Lung (tissue), 11 donors: ENCODE measurements at regions not wholly inside any gene's neighbourhood (a gene's known extent, or its start where the extent isn't known, plus 50 kb on each side); places are given as distances from the start of the nearest gene placed in this dataset.

Experiments used
- ATAC-seq: fragments of 200-7000 bp; cut with Tn5 transposase; one replicate; pipeline ENCODE4 v1.9.1; 2020; ENCODE audit warnings: moderate number of reproducible peaks; ENCODE audit not compliant: insufficient read depth, low FRiP score
- DNase-seq, 3 donors: peaks; one replicate each; pipeline ENCODE4 v3.0.0-alpha.2; 2013 to 2017
- H3K27ac ChIP-seq, 2 donors: one replicate each; pipeline ENCODE4 v1.5.1; 2013; ENCODE audit warnings: mild to moderate bottlenecking in 2 of 2, moderate library complexity in 2 of 2, control low read depth in 1 of 2, inconsistent platforms in 1 of 2, low read depth in 1 of 2, low read length in 1 of 2
- H3K27me3 ChIP-seq, 3 donors: one replicate each; pipeline ENCODE4 v1.5.1; 2013; ENCODE audit warnings: low read length in 2 of 3; ENCODE audit not compliant: control insufficient read depth in 3 of 3, insufficient read depth in 3 of 3
- H3K36me3 ChIP-seq, 4 donors: one replicate each; pipeline ENCODE4 v1.5.1; 2013; ENCODE audit warnings: low read length in 4 of 4, mild to moderate bottlenecking in 1 of 4, moderate library complexity in 1 of 4; ENCODE audit not compliant: control insufficient read depth in 4 of 4, insufficient read depth in 4 of 4
- H3K4me1 ChIP-seq, 5 donors: one replicate each; pipeline ENCODE4 v1.5.1; 2013; ENCODE audit warnings: low read length in 5 of 5, mild to moderate bottlenecking in 2 of 5, moderate library complexity in 1 of 5; ENCODE audit not compliant: control insufficient read depth in 5 of 5, insufficient read depth in 5 of 5
- H3K4me3 ChIP-seq: one replicate; pipeline ENCODE4 v1.5.1; 2013; ENCODE audit warnings: mild to moderate bottlenecking, control low read depth, moderate library complexity
- H3K9ac ChIP-seq, 2 donors: one replicate each; pipeline ENCODE4 v1.5.1; 2013; ENCODE audit warnings: low read length in 2 of 2, control low read depth in 1 of 2; ENCODE audit not compliant: insufficient read depth in 1 of 2
- H3K9me3 ChIP-seq, 4 donors: one replicate each; pipeline ENCODE4 v1.5.1; 2013; ENCODE audit warnings: low read length in 3 of 4, mild to moderate bottlenecking in 1 of 4, moderate library complexity in 1 of 4; ENCODE audit not compliant: control insufficient read depth in 4 of 4, insufficient read depth in 3 of 4
- WGBS, 2 donors: extraction: QIAGEN DNeasy Blood & Tissue Kit; methylation state at CpG; one replicate each; pipeline ENCODE4 v1.1.7; 2013; 5-methylcytosine and 5-hydroxymethylcytosine counted together
- TF ChIP-seq, protein P1 (sequence below): IDR thresholded peaks from 2 replicates; pipeline ENCODE4 v1.5.1; 2012; ENCODE audit warnings: mild to moderate bottlenecking; ENCODE audit errors: control extremely low read depth, extremely low read depth
- donor health status: control.
- donor health status: control.
- donor health status: Bipolar disorder and iron deficiency.
- donor health status: healthy.
- donor health status: DM: yes; HTN: yes; CAD: no.

DNA sequence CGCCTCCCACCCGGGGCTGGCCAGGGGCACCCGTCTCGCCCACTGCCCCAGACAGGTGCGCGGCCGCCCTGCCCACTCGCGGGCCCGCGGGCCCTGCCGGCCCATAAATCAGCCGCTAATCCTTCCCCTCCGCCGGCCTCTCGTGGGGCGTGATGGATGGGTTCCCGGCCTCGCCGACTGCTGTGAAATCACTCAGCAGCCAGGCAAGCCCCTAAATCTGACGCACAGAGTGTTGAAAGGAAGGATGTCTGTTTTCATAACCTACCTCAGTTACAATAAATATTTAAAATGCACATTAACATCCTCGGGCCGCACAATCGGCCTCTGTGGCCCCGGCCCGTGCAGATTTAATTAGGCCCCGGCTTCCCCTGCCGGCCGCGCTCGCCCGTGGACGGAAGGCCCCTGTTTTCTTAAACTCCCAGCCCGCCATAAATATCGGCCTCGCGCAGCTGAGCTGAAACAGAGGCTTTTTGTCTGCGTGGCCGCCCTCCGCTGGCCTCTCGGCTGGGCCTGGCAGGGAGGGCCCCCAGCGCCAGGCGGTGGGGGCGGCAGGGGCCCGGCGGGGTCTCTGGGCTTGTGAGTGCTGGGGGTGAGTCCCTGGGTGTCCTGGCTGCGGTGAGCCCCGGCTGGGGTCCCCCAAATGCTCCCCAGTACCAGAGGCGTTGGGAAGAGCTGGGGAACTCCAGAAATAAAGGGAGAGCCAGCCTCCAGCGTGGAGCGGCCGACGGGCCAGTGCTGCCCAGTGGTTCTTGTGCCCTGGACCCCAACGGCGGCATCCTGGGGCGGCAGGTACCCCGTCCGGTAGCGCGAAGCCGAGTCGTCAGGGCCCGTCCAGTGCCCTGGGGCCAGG, 90.7 kb downstream of the UNCX start:
- Histone ChIP-seq H3K27me3 (peaks cover 0 to 19% (median 5%) of the 10 kb centered on the region in 3 donors), H3K4me1 (peaks cover 0 to 22% (median 0%) of the 10 kb centered on the region in 5 donors), H3K9me3 (no peaks in the 10 kb centered on the region), H3K9ac (no peak overlapping the region), H3K27ac (no peak overlapping the region), H3K36me3 (no peaks in the 10 kb centered on the region), H3K4me3 (no peak overlapping the region)
- peak in 2 of 3 donors; percentile 16 to 29 for DNase-seq
- 39 to 42% methylated on average over 63 of the region's 63 CpGs for WGBS, 2 donors
- no peak for ATAC-seq
- TF ChIP-seq, protein P1, sequence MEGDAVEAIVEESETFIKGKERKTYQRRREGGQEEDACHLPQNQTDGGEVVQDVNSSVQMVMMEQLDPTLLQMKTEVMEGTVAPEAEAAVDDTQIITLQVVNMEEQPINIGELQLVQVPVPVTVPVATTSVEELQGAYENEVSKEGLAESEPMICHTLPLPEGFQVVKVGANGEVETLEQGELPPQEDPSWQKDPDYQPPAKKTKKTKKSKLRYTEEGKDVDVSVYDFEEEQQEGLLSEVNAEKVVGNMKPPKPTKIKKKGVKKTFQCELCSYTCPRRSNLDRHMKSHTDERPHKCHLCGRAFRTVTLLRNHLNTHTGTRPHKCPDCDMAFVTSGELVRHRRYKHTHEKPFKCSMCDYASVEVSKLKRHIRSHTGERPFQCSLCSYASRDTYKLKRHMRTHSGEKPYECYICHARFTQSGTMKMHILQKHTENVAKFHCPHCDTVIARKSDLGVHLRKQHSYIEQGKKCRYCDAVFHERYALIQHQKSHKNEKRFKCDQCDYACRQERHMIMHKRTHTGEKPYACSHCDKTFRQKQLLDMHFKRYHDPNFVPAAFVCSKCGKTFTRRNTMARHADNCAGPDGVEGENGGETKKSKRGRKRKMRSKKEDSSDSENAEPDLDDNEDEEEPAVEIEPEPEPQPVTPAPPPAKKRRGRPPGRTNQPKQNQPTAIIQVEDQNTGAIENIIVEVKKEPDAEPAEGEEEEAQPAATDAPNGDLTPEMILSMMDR: no peak

DNA sequence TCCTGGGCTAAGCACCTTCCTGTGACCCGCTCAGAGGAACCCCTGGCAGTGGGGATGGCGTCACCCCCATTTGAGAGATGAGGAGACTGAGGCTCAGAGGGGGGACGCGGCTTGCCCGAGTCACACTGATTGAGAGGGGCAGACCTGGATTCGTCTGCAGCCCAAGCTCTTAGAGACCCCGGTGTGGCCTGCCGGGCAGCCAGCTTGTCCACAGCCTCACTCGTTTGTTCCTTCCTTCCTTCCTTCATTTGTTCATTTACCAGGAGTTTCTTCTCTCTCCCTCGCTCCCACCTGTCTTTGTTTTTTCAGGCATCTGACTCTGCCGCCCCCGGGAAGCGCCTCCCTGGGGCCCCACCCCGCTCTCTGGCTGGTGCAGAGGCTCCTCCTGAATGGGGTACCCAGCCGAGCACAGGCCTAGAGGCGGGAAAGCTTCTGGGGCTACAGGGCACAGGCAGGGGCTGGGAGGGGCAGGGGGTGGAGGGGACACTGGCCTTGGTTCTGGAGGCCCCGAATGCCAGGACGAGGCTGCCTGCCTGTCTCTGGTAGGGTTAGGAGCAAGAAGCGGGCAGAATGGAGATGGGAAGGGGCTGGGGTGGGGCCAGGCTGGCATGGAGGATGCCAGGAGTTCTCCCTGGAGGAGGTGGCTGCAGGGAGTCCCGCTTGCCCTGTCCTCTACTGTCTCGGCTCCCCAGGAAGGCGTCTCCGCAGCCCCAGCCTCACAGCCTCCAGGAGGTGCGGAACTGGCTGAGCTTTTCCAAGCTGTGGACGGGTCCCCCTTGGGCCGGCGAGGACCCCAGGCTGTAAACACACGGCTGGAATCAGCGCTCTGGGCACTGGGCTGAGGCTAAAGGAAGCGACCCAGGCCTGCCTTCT, 91.6 kb downstream of the UNCX start:
- 72 to 75% methylated on average over 27 to 30 of the region's 30 CpGs for WGBS, 2 donors
- Histone ChIP-seq H3K9me3 (no peaks in the 10 kb centered on the region), H3K9ac (no peak overlapping the region), H3K36me3 (no peaks in the 10 kb centered on the region), H3K4me1 (peaks cover 0 to 22% (median 0%) of the 10 kb centered on the region in 5 donors), H3K27ac (no peak overlapping the region), H3K4me3 (no peak overlapping the region), H3K27me3 (peaks cover 0 to 19% (median 6%) of the 10 kb centered on the region in 3 donors)
- DNase-seq (no peak), ATAC-seq (peak; percentile 8)
- TF ChIP-seq, protein P1: no peak

DNA sequence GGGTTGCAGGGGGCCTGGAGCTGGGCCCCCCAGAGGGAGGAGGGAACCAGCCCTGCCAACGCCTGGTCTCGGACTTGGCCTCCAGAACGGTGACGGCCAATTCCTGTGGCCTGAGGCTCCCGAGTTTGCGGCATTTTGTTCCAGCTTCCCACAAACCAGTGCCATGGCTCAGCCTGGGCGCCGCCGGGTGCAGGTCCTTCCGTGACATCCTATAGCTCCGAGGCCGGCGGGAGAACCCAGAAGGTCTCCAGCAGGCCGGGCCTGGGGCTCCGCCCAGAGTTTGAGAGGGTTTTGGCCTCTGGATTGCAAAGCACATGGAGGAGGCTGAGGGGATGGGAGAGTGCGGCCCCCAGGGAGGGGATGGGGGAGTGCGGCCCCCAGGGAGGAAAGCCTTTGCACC, 92.6 kb downstream of the UNCX start:
- Histone ChIP-seq H3K4me1 (peaks cover 0 to 22% (median 0%) of the 10 kb centered on the region in 5 donors), H3K27me3 (peaks cover 0 to 19% (median 8%) of the 10 kb centered on the region in 3 donors), H3K27ac (no peak overlapping the region), H3K4me3 (no peak overlapping the region), H3K9me3 (no peaks in the 10 kb centered on the region), H3K36me3 (no peaks in the 10 kb centered on the region), H3K9ac (no peak overlapping the region)
- DNase-seq (no peak), ATAC-seq (no peak)
- TF ChIP-seq, protein P1: no peak
- WGBS, 2 donors: 73 to 83% methylated on average over 17 of the region's 17 CpGs
